Gastrocnemius medialis (tissue), 4 donors: ENCODE measurements at regions not wholly inside any gene's neighbourhood (a gene's known extent, or its start where the extent isn't known, plus 50 kb on each side); places are given as distances from the start of the nearest gene placed in this dataset.

ENCODE experiments used
- ATAC-seq, 2 donors: fragments of 150-250 bp; one replicate each; pipeline ENCODE4 v1.9.1; 2016
- DNase-seq, 2 donors: peaks; one replicate each; pipeline ENCODE4 v3.0.0-alpha.2; 2019
- H3K27ac ChIP-seq, 4 donors: fragments of 200-600 bp; sonication (generic); 1 replicate in 1 of 4; 2 replicates in 3 of 4; pipeline ENCODE4 v1.5.1; 2016 to 2018; ENCODE audit warnings: mild to moderate bottlenecking in 2 of 4, moderate library complexity in 1 of 4
- H3K27me3 ChIP-seq, 3 donors: fragments of 200-600 bp; sonication (generic) in 2 of 3; 1 replicate in 1 of 3; 2 replicates in 2 of 3; pipeline versions ENCODE4 v1.5.1 to v1.6.0; 2016 to 2019; ENCODE audit warnings: mild to moderate bottlenecking in 1 of 3, moderate library complexity in 1 of 3
- H3K36me3 ChIP-seq, 2 donors: fragments of 200-600 bp; sonication (generic) in 1 of 2; one replicate each; pipeline ENCODE4 v1.5.1; 2017 to 2018
- H3K4me1 ChIP-seq, 2 donors: fragments of 200-600 bp; sonication (generic) in 1 of 2; one replicate each; pipeline ENCODE4 v1.5.1; 2016 to 2017; ENCODE audit warnings: mild to moderate bottlenecking in 2 of 2
- H3K4me3 ChIP-seq, 4 donors: fragments of 200-600 bp; sonication (generic) in 3 of 4; 1 replicate in 1 of 4; 2 replicates in 3 of 4; pipeline ENCODE4 v1.5.1; 2016 to 2019; ENCODE audit warnings: mild to moderate bottlenecking in 2 of 4
- H3K9me3 ChIP-seq, 3 donors: fragments of 200-600 bp; sonication (generic) in 2 of 3; 1 replicate in 1 of 3; 2 replicates in 2 of 3; pipeline ENCODE4 v1.5.1; 2016 to 2019
- POLR2A ChIP-seq, 2 donors: fragments of 450-650 bp; IDR thresholded peaks; one replicate each; pipeline ENCODE4 v1.6.1; 2017; ENCODE audit warnings: antibody characterized with exemption in 2 of 2, mild to moderate bottlenecking in 2 of 2, moderate library complexity in 2 of 2
- in situ Hi-C, 4 donors: fragments of 200-750 bp; cut with MboI; loops; one replicate each; pipeline versions ENCODE4 v1.15.0 to v1.8.0; 2017; ENCODE audit warnings: low sequenced_read_pairs in 4 of 4
- intact Hi-C: fragments of 100-400 bp; cut with DNase I; formaldehyde crosslinking; loops from one replicate; pipeline ENCODE4 v1.15.1; 2023; ENCODE audit warnings: low total_unique reads
- TF ChIP-seq, protein P1 (sequence below), 5 experiments: fragments of 450-650 bp in 3 of 5; fragments of 200-600 bp in 2 of 5; sonication (generic) in 2 of 5; IDR thresholded peaks in 4 of 5; conservative IDR thresholded peaks in 1 of 5; 1 replicate in 4 of 5; 2 replicates in 1 of 5; pipeline ENCODE4 v1.5.1; 2016 to 2019; ENCODE audit warnings: antibody characterized with exemption in 5 of 5, mild to moderate bottlenecking in 3 of 5, moderate library complexity in 3 of 5

DNA sequence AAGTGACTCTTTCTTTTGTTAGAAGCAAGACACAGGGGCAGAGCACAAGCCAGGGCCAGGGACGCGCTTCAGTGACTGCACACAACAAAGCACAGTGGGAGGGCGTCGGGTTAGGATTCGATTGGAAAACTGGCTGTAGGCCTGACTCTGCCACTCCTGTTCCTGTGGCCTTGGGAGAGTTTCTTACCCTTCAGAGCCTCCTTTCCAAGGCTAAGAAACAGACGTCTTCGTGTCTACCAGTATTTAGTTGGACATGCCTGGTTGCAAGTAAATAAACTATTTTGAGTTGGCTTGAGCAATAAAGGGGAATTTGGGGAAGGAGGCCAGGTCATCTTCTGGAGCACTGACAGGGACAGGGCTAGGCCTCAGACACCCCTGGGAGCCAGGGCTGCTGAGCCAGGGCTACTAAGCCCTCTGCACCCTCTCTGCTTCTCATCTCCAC, 549.1 kb downstream of the INSC start:
- Histone ChIP-seq H3K27me3 (no peaks in the 10 kb centered on the region), H3K36me3 (no peaks in the 10 kb centered on the region), H3K9me3 (no peaks in the 10 kb centered on the region), H3K4me1 (peaks cover 4 to 14% of the 10 kb centered on the region in 2 donors), H3K27ac (peak overlapping the region; percentile 13 to 59 (median 41)), H3K4me3 (no peak overlapping the region)
- ATAC-seq (peak; percentile 81 to 86), DNase-seq (peak; percentile 16 to 44)
- intact Hi-C loops, result no loop called here
- in situ Hi-C loops, result no loop called here
- no peak for TF ChIP-seq POLR2A (IDR thresholded peaks at IDR 0.05)
- TF ChIP-seq, protein P1, sequence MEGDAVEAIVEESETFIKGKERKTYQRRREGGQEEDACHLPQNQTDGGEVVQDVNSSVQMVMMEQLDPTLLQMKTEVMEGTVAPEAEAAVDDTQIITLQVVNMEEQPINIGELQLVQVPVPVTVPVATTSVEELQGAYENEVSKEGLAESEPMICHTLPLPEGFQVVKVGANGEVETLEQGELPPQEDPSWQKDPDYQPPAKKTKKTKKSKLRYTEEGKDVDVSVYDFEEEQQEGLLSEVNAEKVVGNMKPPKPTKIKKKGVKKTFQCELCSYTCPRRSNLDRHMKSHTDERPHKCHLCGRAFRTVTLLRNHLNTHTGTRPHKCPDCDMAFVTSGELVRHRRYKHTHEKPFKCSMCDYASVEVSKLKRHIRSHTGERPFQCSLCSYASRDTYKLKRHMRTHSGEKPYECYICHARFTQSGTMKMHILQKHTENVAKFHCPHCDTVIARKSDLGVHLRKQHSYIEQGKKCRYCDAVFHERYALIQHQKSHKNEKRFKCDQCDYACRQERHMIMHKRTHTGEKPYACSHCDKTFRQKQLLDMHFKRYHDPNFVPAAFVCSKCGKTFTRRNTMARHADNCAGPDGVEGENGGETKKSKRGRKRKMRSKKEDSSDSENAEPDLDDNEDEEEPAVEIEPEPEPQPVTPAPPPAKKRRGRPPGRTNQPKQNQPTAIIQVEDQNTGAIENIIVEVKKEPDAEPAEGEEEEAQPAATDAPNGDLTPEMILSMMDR (IDR thresholded peaks at IDR 0.05 in 4 of 5, conservative IDR thresholded peaks at IDR 0.05 in 1 of 5), result no peak

- no peak for ATAC-seq
- H3K9me3 ChIP-seq, result no peaks in the 10 kb centered on the region
- intact Hi-C loops, result no loop called here
- in situ Hi-C loops, result no loop called here
- no peak overlapping the region for H3K27ac ChIP-seq
- no peak for TF ChIP-seq POLR2A (IDR thresholded peaks at IDR 0.05)
- TF ChIP-seq, protein P1 (IDR thresholded peaks at IDR 0.05 in 4 of 5, conservative IDR thresholded peaks at IDR 0.05 in 1 of 5), result no peak
- no peaks in the 10 kb centered on the region for H3K36me3 ChIP-seq
- H3K27me3 ChIP-seq, result no peaks in the 10 kb centered on the region
- peaks cover 4 to 13% of the 10 kb centered on the region in 2 donors for H3K4me1 ChIP-seq
- no peak overlapping the region for H3K4me3 ChIP-seq
- no peak for DNase-seq
Measured at GRCh38 chr11:15665368-15665871, 550.7 kb downstream of the INSC start.

DNA sequence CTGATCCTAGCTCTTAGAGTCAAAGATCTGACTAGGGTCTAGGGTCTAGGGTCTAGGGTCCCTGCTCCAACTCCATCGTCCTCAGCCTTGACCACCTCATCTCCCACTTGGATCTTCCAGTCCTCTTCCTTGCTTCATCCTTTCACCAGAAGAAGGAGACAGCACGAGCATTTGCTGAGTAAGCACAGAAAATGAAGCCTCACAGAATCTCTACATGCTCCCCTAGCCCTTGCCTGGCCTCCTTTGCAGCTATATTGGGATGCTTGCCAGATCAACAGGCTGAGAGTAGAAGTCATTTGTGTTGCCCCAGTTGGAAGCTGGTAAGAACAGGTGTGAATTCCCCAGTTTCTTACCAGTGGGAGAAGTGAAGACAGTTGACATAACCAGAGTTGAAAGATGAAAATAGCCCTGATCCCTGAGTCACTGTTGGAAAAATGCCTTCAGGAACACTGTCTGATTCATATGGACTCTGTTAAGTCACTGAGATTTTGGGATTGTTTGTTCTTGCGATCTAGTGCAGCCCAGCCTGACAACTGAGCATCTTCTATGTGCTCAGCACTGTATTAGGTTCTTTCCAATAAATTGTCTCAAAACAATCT, 552.5 kb downstream of the INSC start:
- DNase-seq, result no peak
- in situ Hi-C loops, result no loop called here
- no peak overlapping the region for H3K4me3 ChIP-seq
- intact Hi-C loops, result no loop called here
- no peaks in the 10 kb centered on the region for H3K27me3 ChIP-seq
- no peaks in the 10 kb centered on the region for H3K9me3 ChIP-seq
- ATAC-seq, result no peak
- H3K4me1 ChIP-seq, result peaks cover 4 to 13% of the 10 kb centered on the region in 2 donors
- H3K36me3 ChIP-seq, result no peaks in the 10 kb centered on the region
- TF ChIP-seq POLR2A (IDR thresholded peaks at IDR 0.05), result no peak
- TF ChIP-seq, protein P1 (IDR thresholded peaks at IDR 0.05 in 4 of 5, conservative IDR thresholded peaks at IDR 0.05 in 1 of 5), result no peak
- no peak overlapping the region for H3K27ac ChIP-seq

GRCh38 chr11:15668718-15669117, 554.0 kb downstream of the INSC start:
- Histone ChIP-seq H3K36me3 (no peaks in the 10 kb centered on the region), H3K27ac (no peak overlapping the region), H3K27me3 (no peaks in the 10 kb centered on the region), H3K9me3 (no peaks in the 10 kb centered on the region), H3K4me1 (peaks cover 2 to 8% of the 10 kb centered on the region in 2 donors), H3K4me3 (no peak overlapping the region)
- in situ Hi-C loops, result no loop called here
- ATAC-seq (no peak), DNase-seq (no peak)
- TF ChIP-seq, protein P1 (IDR thresholded peaks at IDR 0.05 in 4 of 5, conservative IDR thresholded peaks at IDR 0.05 in 1 of 5), result no peak
- no peak for TF ChIP-seq POLR2A (IDR thresholded peaks at IDR 0.05)
- intact Hi-C loops, result no loop called here
